ENCODE measurements at regions not wholly inside any gene's neighbourhood (a gene's known extent, or its start where the extent isn't known, plus 50 kb on each side); places are given as distances from the start of the nearest gene placed in this dataset.

DNA sequence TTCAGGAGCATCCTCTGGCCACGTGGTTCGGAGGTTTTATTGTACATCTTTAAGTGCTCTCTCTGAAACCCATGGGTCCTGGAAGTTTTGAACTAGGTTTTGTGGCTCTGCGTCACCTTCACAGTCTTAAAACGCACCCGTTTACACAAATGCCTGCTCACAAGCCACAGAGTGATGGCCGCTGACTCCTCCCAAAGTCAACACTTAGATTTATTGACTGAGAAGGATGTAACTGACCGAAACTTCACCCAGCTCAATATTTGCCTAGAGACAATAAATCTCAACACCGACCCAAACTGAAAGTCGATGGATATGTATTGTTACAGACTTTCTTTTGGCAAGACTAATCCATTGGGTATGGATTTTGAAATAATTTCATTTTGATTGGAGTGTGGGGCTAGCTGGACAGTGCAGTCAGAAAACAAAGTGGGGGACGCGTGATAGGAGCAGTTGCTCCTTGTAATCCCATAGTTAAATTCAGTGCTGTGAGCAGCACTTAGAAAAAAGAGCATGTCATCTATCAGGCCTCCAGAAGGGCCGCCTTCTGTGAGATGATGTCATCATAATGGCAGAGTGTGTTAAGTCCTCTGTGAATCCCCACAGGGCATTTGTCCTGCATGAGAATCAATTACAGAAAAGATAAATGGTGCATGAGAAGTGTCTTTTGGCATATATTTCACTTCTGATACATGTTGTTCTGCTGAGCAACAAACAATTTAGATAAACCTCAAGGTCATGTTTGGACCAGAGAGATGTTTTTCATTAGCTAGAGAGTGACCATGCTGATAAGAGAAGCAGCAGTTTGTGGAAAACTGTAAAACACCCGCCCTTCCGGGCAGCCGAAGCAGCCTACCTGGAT lies 183.7 kb downstream of the INO80D start:
- no peak for DNase-seq (ENCODE audit: low read depth)

DNA sequence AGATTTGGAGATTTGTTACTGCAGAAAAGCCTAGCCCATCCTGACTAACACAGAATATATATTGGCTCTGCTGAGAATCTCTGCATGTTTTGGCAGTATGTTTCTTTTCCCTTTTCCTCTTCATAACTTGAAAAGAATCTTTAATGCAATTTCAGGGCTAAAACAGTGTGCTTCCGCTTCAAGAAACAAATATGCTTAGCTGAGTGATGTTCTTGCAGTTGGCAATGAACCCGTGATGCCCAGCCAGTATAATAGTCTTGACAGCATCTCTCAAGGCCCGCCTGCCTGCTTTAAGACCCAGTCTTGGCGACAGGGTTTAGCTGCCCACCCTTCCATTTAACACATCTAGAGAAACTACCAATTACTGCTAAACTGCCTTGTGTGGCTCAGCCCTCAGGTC lies 184.5 kb downstream of the INO80D start:
- DNase-seq (ENCODE audit: low read depth), result no peak

DNA sequence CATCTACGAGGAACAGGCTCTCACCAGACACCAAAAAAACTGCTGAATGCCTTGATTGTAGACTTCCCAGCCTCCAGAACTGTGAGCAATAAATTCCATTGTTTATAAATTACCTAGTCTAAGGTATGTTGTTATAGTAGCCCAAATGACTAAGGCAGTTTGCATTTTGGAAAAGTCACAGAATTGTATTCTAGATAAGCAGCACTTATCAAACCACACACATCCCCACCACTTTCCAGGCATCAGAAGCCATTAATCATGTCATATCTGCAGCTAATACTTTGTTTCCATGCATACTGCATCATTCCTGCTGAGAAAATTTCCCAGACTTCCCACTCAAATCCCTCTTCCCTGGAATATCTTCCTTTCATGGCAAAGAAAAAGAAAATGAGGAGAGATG lies 187.2 kb downstream of the INO80D start:
- no peak for DNase-seq (ENCODE audit: low read depth)

DNA sequence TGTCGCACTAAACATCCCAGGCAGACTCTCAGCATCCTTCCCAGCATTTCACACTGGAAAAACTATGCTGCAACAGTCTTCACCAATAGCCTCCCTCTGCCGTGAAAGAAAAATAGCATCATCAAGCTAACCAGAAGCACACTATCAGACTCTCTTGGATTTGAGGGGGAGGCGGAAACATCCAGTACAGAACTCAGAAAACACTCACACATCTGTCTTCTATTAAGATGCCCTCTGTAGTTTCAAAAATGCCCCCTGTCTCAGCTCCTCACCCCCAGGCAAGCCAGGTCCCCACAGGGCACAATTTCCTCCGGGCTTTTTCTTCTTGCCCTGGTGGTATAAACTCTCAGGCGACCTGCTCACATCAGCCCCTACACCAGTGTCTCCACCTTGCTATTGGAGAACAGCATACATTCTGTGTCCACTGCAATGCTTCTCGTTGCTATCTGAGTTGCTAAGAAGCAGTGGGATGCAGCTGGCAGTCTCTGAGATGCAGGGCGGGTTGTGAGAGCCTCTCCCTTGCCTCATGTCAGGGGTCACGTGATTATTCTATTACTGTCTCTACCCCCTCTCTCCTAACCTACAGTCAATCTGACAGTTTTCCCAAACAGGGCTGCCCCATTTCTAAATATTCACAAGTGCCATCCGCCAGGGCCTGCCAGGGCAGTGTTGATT lies 189.9 kb downstream of the INO80D start:
- DNase-seq (ENCODE audit: low read depth), result no peak

DNA sequence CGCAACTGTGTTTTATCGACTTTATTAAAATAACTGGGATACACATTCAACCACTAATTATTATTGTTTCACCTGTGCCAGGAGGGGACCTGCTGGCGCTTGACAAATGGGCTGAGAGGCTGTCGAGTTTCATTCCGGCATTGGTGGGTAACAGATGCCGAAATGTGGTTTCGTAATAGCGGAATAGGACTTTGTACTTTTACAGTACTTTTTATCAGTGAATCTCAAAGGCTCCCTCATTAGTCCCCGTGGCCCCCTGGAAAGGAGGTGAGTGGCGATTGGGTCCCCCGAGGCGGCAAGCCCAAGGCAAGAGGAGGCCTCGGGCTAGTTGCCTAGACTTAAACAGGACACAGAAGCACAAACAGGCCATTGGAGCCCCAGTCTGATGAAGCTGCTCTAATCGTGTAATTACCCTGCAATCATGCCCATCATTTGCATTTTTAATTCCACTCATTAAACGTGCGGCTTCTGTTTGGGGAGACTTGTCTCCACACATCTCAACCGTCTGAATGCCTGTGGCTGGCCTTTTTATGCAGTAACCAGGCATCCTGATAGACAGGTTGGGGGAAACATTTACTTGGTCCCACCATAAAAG lies 193.2 kb downstream of the INO80D start:
- DNase-seq (ENCODE audit: low read depth), result no peak

DNA sequence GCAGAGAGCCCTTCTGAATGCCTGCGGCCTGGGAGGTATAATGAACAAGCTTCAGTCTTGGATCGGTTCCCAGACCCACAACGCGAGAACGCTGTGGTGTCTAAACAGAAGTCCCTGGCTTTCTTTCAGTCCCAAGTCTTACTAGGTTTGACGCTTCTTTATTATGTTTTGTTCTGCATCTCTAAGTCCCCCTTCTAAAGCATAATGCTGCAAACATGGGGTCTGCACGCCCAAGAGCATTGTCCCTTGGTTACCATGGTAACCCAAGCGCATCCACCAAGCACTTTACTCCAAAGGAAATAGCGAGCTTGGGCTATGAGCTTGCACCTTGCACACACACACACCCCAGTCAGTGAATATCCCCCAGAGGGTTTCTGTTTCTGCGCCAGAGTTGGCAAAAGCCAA lies 193.7 kb downstream of the INO80D start:
- DNase-seq (ENCODE audit: low read depth), result peak; percentile 70

DNA sequence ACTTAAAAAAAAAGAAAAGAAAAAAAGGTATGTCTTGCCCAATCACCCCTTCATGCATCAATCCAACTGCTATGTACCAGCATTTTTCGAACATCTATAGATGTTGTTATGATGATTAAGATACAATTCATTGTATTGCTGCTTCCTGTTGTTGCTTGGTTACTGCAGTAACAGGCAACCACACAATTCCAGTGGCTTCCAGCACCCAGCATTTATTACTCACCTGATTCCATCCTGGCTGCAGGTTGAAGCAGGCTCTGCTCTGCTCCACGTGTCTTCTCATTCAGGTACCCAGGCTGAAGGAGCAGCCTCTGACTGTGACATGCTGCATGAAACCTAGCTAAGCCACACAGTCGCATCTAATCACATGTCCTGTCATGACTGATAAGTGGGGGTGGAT lies 196.9 kb downstream of the INO80D start:
- DNase-seq (ENCODE audit: low read depth), result peak; percentile 93

DNA sequence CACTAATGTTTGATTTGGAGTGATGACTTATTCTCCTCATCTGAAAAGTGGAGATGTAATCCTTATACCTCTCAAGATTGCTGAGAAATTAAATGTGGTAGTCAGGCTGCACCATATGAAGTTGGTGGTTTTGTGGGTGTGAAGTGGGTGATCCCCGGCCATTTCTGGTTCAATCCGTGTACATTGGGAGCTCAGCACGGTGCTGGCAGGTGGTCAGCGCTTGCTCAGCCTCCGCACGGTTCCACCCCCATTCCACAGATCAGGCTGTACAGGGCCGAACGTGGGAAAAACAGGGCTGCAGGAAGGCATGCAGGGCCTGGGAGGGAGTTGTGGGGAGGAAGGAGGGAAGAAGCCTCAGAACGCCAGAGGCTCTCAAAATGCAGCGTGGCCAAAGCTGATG lies 198.3 kb downstream of the INO80D start:
- no peak for DNase-seq (ENCODE audit: low read depth)

DNA sequence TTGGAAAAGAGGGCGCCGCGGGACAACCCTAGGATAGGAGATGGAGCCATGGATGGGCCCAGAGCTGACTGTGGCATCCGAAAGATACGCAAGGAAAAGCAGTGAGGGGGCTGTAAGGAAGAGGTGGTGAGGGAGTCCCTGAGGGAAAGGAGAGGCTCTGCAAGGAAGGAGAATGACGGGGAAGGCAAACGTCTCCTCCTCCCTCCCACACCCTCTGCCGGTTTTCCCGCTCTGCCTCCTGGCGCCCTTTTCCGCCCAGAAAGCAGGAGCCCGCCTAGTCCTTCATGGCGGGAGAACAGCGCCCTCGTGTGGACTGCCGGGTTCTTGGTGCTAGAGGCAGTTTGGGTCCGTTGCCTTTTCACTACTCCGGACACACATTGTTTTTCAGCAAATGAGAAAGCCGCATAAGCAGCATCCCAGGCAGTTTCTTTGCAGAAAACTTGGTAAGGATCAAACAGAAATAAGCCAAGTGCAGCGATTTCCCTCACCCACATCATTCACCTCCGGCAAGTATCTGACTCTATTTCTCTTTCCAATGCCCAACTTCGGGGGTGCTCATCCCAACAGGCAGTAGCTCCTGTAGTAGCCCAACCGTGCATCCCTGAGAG lies 200.4 kb downstream of the INO80D start:
- peak; percentile 57 for DNase-seq (ENCODE audit: low read depth)

DNA sequence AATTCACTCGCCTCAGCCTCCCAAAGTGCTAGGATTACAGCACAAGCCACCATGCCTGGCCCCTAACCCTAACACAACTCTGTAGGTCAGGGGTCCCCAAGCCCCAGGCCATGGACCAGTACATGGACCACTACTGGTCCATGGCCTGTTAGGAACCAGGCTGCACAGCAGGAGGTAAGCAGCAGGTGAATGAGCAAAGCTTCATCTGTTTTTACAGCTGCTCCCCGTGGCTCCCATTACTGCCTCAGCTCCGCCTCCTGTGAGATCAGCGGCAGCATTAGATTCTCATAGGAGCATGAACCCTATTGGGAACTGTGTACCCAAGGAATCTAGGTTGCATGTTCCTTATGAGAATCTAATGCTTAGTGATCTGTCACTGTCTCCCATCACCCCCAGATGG lies 201.7 kb downstream of the NRP2 start:
- no peak for DNase-seq (ENCODE audit: low read depth)

DNA sequence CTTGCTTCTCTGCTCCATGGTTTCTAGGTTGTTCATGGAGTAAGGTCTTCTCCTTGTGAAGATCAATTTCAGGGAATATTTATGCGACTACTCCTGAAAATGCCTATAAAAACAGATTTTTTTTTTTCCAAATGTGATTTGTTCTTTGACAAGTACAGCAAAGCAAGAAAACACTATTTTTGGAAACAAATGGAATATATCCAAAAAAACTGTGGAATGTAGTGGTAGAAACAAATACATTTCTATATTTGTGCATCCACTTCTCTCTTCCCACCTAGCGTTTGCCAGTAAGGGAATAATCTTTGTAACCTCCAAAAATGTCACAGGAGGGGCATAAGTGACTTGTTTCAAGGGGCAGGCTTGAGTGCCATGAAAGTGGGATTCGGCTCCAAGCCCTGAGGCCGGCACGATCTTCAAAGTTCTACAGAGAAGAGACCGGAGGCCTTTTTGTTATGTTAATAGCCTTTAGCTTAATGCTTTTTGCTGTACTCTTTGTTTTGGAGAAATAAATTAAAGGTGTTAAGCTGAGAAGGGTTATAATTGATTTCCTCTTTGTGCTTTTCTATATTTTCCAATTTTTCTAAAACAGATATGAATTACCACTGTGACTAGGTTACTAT lies 200.6 kb downstream of the NRP2 start:
- no peak for DNase-seq (ENCODE audit: low read depth)

DNA sequence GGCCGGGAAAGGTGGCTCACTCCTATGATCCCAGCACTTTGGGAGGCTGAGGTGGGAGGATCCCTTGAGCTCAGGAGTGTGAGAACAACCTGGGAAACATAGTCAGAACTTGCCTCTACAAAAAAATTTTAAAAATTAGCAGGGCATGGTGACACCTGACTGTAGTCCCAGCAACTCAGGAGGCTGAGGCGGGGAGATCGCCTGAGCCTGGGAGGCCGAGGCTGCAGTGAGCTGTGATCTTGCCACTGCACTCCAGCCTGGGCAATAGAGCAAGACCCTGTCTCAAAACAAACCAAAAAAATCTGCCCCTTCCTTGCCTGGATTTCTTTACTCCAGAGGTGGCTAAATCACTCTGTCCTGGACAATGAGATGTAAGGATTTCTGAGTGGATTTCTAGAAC lies 197.7 kb downstream of the NRP2 start:
- no peak for DNase-seq (ENCODE audit: low read depth)

DNA sequence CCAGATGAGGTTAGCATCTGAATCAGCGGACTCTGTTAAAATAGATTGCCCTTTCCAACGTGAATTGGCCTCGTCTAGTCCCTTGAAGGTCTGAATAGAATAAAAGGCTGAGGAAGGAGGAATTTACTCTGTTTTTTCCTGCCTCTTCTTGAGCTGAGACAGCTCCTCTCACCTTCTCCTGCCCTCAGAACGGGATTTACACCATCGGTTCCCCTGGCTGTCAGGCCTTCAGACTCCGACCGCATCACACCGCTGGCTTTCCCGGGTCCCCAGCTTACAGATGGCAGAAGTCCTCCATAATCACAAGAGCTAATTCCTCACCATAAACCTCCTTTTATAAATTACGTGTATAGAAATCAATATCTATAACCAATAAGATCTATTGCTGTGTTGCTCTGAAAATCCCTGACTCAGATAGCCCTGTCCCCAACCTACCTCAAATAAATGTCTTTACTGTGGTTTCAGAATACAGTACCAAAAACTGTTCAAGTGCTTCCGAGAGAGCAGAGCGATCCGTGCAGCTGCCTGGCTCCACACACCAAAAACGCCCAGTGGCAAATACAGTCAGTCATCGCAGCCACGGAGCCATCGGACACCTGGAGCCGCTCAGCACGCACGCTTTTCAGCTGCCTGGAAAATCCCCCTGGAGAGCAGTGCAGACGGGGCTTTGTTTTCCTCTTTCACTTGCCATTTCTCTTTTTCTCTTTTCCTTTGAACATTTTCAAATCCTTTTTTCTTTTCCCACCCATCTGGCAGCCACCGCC lies 196.9 kb downstream of the NRP2 start:
- no peak for DNase-seq (ENCODE audit: low read depth)

DNA sequence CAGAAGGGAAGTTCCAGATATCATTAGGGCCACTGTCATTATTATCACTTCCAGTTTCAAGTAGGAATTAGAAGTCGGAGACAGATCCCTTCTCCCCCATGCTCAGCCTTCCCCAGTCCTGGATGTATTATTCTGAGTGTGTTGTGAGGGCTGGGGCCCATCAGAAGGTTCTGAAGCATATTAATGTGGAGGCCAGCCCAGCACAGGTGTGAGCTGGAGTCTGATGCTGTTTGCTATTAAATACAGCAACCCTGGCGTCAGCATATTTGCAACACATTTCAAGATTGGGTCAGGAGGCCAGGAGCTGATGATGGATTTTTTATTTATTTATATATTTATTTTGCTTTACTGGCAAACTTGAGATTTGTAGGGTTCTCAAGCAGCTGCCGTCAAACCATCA lies 195.2 kb downstream of the NRP2 start:
- no peak for DNase-seq (ENCODE audit: low read depth)

DNA sequence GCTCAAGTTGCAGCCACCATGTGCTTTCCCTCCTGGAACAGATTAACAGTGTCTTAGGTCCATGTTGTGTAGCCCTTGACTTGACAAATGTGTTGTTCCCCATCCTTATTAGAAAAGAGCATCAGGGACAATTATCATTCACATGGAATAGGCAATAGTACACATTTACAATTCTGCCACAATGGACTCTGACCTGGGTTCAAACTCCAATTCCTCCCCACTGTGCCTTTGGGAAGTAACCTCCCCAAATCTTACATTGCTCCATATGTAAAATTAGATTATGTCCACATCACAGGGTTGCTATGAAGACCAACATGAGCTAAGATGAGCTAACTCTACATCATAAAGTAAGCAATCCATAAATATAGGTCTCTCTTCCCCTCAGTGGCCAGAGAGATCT lies 193.8 kb downstream of the NRP2 start:
- no peak for DNase-seq (ENCODE audit: low read depth)

DNA sequence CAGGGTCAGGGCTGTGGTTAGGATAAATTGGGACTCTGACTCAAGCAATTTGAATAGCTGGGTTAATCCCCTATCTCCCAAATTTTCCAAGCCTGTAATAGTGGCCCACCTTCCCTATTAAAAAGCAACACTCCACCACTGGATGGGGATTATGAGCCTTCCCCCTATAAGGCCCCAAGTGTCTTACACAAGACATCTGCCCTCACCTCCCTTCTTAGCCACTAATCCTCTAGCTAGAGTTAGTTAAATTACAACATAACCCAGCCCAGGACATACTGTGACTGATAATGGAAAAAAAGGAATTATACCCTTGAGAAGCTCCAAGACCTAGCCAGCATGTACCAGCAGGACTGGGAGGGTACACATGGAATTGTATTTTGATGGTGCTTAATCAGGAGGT lies 190.4 kb downstream of the NRP2 start:
- no peak for DNase-seq (ENCODE audit: low read depth)

DNA sequence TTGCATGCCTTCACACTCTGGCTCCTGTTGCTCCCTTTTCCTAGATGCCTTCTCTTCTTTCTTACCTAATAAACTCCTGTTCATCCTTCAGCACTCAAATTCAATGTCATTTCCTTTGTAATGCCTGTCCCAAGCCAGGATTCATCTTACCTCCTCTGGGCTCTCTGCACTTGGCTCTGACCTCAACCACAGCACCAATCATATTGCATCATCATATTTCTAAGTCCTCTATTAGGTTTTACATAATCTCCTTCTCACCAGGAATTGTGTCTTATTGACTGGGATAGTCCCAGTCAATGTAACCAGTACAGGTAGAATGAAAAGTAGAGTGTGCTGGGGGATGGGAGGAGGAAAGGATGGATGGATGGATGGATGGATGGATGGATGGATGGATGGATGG lies 187.1 kb downstream of the NRP2 start:
- DNase-seq (ENCODE audit: low read depth), result peak; percentile 15

DNA sequence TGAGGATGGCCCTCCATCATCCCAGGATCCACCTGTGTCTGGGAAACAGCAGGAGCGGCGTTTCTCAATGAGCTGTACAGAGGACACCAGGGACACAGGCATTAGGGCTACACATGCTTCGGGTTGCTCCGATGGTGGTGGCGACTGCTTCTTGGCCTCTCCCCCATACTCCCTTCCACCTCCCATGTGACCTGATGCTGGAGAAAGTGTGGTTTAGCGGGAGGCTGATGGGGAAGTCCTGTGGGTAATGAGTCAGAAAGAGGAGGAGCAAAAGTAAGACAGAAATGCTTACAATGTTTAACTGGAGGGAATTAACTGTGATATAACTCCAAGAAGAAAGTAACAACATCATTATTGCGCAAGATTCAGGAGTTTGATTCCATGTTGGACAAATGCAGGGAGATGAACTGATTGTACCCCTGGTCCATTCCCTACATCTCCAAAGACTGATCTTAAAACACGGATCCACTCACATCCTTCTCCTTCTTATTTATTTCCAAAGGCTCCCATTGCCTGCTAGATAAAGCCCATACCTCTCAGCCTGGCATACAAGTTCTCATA lies 186.6 kb downstream of the NRP2 start:
- DNase-seq (ENCODE audit: low read depth), result peak; percentile 96

DNA sequence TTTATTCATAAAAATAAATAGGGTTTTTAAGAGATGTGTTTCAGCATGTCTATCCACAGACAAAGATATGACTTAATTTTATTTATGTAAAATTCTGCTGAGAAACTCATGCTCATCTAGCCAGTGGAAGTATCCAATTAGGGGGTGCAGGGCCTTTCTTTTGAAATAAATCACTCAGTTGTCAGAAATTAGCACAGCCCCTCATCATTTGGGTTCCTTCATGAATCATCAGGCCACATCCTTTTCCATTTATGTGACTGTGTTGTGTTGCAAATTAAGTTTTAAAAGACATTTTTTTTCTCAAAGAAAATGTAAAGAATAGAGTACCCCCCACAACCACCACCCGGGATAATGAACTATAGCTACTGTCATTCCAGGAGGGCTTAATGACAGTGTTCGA lies 185.8 kb downstream of the NRP2 start:
- no peak for DNase-seq (ENCODE audit: low read depth)

DNA sequence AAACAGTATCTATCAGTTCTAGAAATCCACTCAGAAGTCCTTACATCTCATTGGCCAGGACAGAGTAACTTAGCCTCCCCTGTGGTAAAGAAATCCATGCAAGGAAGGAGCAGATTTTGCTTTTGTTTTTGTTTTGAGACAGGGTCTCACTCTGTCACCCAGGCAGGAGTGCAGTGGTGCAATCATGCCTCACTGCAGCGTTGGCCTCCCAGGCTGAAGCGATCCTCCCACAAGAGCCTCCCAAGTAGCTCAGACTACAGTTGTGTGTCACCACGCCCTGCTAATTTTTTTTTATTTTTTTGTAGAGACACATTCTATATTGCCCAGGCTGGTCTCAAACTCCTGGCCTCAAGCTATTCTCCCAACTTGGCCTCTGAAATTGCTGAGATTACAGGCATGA lies 185.1 kb downstream of the NRP2 start:
- no peak for DNase-seq (ENCODE audit: low read depth)

DNA sequence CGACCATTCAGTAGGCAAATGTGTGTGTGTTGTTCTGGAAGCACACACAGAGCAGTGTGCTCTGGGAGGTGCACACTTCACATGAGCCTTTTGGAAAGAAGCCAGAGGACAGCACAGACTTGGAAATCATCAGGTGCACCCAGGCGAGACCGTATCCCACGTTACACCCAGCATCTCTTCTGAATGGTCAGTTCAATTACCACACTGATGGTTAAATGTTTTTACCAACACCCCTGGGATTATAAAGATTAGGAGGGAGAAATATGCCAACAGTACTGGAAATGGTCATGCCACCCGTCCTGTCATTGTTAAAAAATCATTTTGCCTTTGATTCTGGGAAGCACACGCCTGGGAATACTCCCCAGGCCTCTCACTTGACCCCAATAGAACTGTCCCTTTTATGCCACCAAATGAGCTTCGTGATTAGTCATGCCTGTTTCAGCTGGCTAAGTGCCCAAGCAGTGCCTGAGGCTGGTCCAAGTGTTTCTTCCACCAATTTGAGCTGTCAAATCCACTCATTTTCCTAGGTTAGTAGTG lies 183.7 kb downstream of the NRP2 start:
- DNase-seq (ENCODE audit: low read depth), result peak; percentile 84
